Hepatocyte (in vitro differentiated cells): ENCODE measurements at regions not wholly inside any gene's neighbourhood (a gene's known extent, or its start where the extent isn't known, plus 50 kb on each side); places are given as distances from the start of the nearest gene placed in this dataset.

Experiments
- CTCF ChIP-seq: fragments of 200-600 bp; sonication (generic); IDR thresholded peaks from 2 replicates; pipeline ENCODE4 v1.5.1; 2016; ENCODE audit warnings: antibody characterized with exemption, mild to moderate bottlenecking; ENCODE audit not compliant: poor library complexity
- EZH2 ChIP-seq: fragments of 200-600 bp; sonication (generic); IDR thresholded peaks from 2 replicates; pipeline ENCODE4 v1.6.1; 2016; ENCODE audit warnings: antibody characterized with exemption, mild to moderate bottlenecking, borderline replicate concordance
- EZH2phosphoT487 ChIP-seq: fragments of 200-600 bp; sonication (generic); IDR thresholded peaks from one replicate; pipeline ENCODE4 v1.6.1; 2018; ENCODE audit warnings: antibody characterized with exemption, mild to moderate bottlenecking, low read depth, moderate library complexity; ENCODE audit not compliant: unreplicated experiment, severe bottlenecking

- no peak for TF ChIP-seq EZH2
- TF ChIP-seq CTCF: no peak
- TF ChIP-seq EZH2phosphoT487: no peak
Observed at GRCh38 chr3:88677298-88677697, 430.1 kb upstream of the EPHA3 start.
